Mesodermal cell (in vitro differentiated cells): ENCODE measurements at regions not wholly inside any gene's neighbourhood (a gene's known extent, or its start where the extent isn't known, plus 50 kb on each side); places are given as distances from the start of the nearest gene placed in this dataset.
A peak's percentile ranks its signal among the peaks of the same experiment; 100 is the strongest.

Experiments used
- H3K27ac ChIP-seq: 2 replicates; pipeline ENCODE4 v1.7.0; 2013; ENCODE audit warnings: mild to moderate bottlenecking, low read depth, low read length, moderate library complexity; ENCODE audit not compliant: severe bottlenecking
- H3K36me3 ChIP-seq: 2 replicates; pipeline ENCODE4 v1.7.1; 2013; ENCODE audit warnings: mild to moderate bottlenecking, low read length, moderate library complexity; ENCODE audit not compliant: control insufficient read depth, insufficient read depth
- H3K4me1 ChIP-seq: one replicate; pipeline ENCODE4 v1.7.1; 2013; ENCODE audit warnings: mild to moderate bottlenecking, low read length; ENCODE audit not compliant: insufficient read depth, control insufficient read depth, poor library complexity, severe bottlenecking
- H3K4me3 ChIP-seq: 2 replicates; pipeline ENCODE4 v1.7.0; 2013; ENCODE audit warnings: low read length, control low read depth, mild to moderate bottlenecking; ENCODE audit not compliant: insufficient read depth, poor library complexity, severe bottlenecking; ENCODE audit errors: extremely low read depth
- H3K9me3 ChIP-seq: 2 replicates; pipeline ENCODE4 v1.7.1; 2013; ENCODE audit warnings: mild to moderate bottlenecking, low read length, moderate library complexity; ENCODE audit not compliant: control insufficient read depth
- WGBS, 2 experiments: methylation state at CpG; one replicate each; pipeline ENCODE4 v1.1.5; 2013; ENCODE audit warnings: missing lambda C conversion rate in 2 of 2; ENCODE audit not compliant: insufficient coverage in 2 of 2; 5-methylcytosine and 5-hydroxymethylcytosine counted together

- H3K4me1 ChIP-seq = peaks cover 5% of the 10 kb centered on the region
- H3K4me3 ChIP-seq = no peak overlapping the region
- 93 to 94% methylated on average over 4 of the region's 5 CpGs for WGBS, 2 experiments
- no peaks in the 10 kb centered on the region for H3K36me3 ChIP-seq
- no peak overlapping the region for H3K27ac ChIP-seq
- H3K9me3 ChIP-seq = no peaks in the 10 kb centered on the region
These were observed 235.4 kb upstream of the RGMA start for GRCh38 chr15:93324186-93324975.

DNA sequence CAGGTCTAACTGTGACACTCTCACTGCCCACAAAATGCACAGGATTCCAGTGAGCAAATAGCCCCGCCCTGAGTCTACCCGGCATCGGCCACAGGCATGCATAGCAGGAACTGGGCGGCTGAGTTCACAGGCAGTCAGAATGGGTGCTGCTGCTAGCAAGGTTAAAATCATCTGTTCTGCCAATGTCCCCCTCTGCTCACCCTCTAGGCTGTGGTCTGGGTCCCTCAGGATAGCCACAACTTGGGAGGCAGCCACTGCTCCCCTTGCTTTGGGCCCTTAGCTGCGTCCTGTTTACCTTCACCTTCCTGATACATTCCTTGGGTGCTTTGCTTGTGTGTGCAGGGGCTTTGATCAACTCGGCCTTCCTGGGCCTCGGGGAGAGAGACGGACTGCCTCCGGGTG lies 232.9 kb upstream of the RGMA start:
- Histone ChIP-seq H3K4me3 (no peak overlapping the region), H3K9me3 (no peaks in the 10 kb centered on the region), H3K4me1 (peaks cover 5% of the 10 kb centered on the region), H3K27ac (no peak overlapping the region), H3K36me3 (no peaks in the 10 kb centered on the region)
- WGBS, 2 experiments = 82 to 86% methylated on average over 9 of the region's 9 CpGs

GRCh38 chr15:93319121-93319814 lies 230.3 kb upstream of the RGMA start:
- Histone ChIP-seq H3K36me3 (no peaks in the 10 kb centered on the region), H3K4me1 (peaks cover 5% of the 10 kb centered on the region)
- 91 to 94% methylated on average over 11 of the region's 19 CpGs for WGBS, 2 experiments

DNA sequence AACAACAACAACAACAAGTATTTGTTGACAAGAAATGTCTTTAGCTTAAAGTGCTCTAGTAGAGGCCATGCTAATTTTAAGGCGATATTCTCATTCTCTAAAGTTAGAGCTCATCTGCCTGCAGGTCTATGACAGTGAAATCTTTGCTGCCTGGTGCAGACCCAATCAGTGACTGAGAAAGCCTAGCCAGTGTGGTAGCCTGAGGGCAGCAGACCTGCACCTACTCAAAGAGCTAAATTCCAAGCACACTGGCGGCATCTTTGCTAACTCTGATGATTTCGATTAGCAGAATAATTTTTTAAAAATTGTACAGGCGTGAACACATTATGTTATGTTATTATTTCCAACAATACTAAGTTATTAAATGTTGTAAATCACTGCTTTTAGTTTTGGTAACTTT lies 228.8 kb upstream of the RGMA start:
- H3K4me1 ChIP-seq = peaks cover 5% of the 10 kb centered on the region
- H3K4me3 ChIP-seq = no peak overlapping the region
- no peaks in the 10 kb centered on the region for H3K36me3 ChIP-seq
- WGBS, 2 experiments = 88 to 90% methylated on average over 1 of the region's 4 CpGs
- H3K27ac ChIP-seq = no peak overlapping the region
- H3K9me3 ChIP-seq = no peaks in the 10 kb centered on the region

More at GRCh38 chr15:93319121-93319814, 230.3 kb upstream of the RGMA start:
- Histone ChIP-seq H3K27ac (no peak overlapping the region), H3K9me3 (no peaks in the 10 kb centered on the region), H3K4me3 (no peak overlapping the region)

DNA sequence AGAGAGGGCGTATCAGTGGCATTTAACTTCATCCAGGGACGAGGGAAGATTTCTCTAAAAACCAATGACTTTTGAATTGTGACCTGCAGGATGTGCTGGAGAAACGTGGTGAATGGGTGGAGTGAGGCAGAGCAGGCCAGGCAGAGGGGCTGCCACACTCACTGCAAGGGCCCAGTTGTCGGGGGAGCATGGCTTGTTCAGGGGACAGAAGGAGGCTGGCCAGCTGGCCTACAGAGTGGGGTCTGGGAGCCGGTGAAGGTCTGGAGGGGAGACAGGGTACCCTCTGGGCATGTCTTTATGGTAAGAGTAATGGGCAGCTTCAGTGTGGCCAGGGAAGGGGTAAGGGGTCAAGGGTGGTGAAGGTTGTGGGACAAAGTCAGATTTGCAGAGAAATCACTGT lies 225.2 kb upstream of the RGMA start:
- Histone ChIP-seq H3K27ac (no peak overlapping the region), H3K36me3 (no peaks in the 10 kb centered on the region), H3K4me1 (no peaks in the 10 kb centered on the region), H3K9me3 (no peaks in the 10 kb centered on the region), H3K4me3 (no peak overlapping the region)
- WGBS, 2 experiments = 70 to 75% methylated on average over 2 to 5 of the region's 5 CpGs

GRCh38 chr15:93312891-93313486 lies 224.0 kb upstream of the RGMA start:
- Histone ChIP-seq H3K4me1 (no peaks in the 10 kb centered on the region), H3K27ac (peak overlapping the region; percentile 2), H3K36me3 (no peaks in the 10 kb centered on the region), H3K4me3 (no peak overlapping the region), H3K9me3 (no peaks in the 10 kb centered on the region)
- 55 to 66% methylated on average over 7 of the region's 7 CpGs for WGBS, 2 experiments

DNA sequence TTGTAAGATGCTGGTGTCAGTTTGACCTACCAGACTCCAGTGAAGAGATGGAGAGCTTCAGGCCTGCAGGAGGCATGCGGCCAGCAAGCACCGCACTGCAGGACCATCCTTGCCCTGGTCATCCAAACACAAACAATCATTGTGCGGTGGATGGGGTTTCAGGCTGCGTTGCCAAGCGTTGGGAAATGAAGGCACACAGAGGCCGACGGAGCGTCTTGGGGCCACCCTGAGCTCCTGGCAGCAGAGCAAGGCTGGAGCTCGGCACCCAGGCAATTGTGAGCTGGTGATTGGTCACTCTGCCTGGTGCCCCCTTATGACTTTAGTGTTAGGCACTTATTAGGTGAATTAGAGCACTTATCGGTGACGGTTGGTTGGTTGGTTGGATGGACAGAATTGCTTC lies 222.6 kb upstream of the RGMA start:
- no peak overlapping the region for H3K27ac ChIP-seq
- H3K4me3 ChIP-seq = no peak overlapping the region
- no peaks in the 10 kb centered on the region for H3K4me1 ChIP-seq
- no peaks in the 10 kb centered on the region for H3K36me3 ChIP-seq
- 80 to 82% methylated on average over 8 to 10 of the region's 11 CpGs for WGBS, 2 experiments
- no peaks in the 10 kb centered on the region for H3K9me3 ChIP-seq

- Histone ChIP-seq H3K9me3 (no peaks in the 10 kb centered on the region), H3K27ac (no peak overlapping the region)
These were observed 219.1 kb upstream of the RGMA start for GRCh38 chr15:93308026-93308690.

GRCh38 chr15:93307513-93307912 lies 218.5 kb upstream of the RGMA start:
- 87 to 89% methylated on average over 12 to 13 of the region's 14 CpGs for WGBS, 2 experiments
- Histone ChIP-seq H3K4me1 (no peaks in the 10 kb centered on the region), H3K4me3 (no peak overlapping the region), H3K9me3 (no peaks in the 10 kb centered on the region), H3K27ac (no peak overlapping the region), H3K36me3 (no peaks in the 10 kb centered on the region)

More at GRCh38 chr15:93308026-93308690, 219.1 kb upstream of the RGMA start:
- Histone ChIP-seq H3K4me1 (no peaks in the 10 kb centered on the region), H3K36me3 (no peaks in the 10 kb centered on the region), H3K4me3 (no peak overlapping the region)
- 88 to 97% methylated on average over 11 to 16 of the region's 16 CpGs for WGBS, 2 experiments

DNA sequence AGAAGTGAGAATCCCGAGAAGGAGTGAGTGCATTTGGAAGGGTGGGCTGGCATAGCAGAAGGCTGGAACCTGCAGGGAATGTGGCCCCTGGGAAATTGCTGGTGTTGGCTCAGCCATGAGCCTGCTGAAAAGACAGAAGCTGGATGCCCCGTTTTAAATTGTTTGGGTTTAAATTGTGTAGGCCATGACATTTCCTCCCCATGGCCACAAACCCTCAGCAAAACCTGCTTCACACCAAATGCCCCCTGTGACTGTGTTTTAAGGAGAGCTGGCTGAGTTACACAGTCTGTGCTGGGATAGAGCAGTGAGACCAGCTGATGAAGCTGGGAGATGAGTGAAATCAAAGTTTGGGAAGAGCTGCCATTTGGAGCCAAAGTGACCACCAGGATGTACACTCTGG lies 216.3 kb upstream of the RGMA start:
- H3K4me3 ChIP-seq = no peak overlapping the region
- no peaks in the 10 kb centered on the region for H3K9me3 ChIP-seq
- no peaks in the 10 kb centered on the region for H3K36me3 ChIP-seq
- H3K4me1 ChIP-seq = no peaks in the 10 kb centered on the region
- H3K27ac ChIP-seq = no peak overlapping the region
- 64 to 90% methylated on average over 1 of the region's 2 CpGs for WGBS, 2 experiments
